Spleen (tissue), 11 donors: ENCODE measurements at regions not wholly inside any gene's neighbourhood (a gene's known extent, or its start where the extent isn't known, plus 50 kb on each side); places are given as distances from the start of the nearest gene placed in this dataset.
"Not testable (repeated sequence)": the region's sequence is repeated elsewhere in the genome, so short reads cannot be mapped to it uniquely, and the experiment has no call there.

Source experiments
- DNase-seq: peaks from one replicate; pipeline ENCODE4 v3.0.0-alpha.2; 2020
- H3K27ac ChIP-seq, 8 donors: fragments of 200-600 bp; sonication (generic) in 7 of 8; 1 replicate in 4 of 8; 2 replicates in 4 of 8; pipeline versions ENCODE4 v1.5.0 to v1.8.0; 2016 to 2021; ENCODE audit warnings: inconsistent platforms in 4 of 8, mild to moderate bottlenecking in 4 of 8, moderate library complexity in 1 of 8
- H3K27me3 ChIP-seq, 7 donors: fragments of 200-600 bp; sonication (generic) in 6 of 7; replicated peaks in 1 of 7; 1 replicate in 4 of 7; 2 replicates in 3 of 7; pipeline versions ENCODE4 v1.5.0 to v1.8.0; 2016 to 2021; ENCODE audit warnings: inconsistent platforms in 3 of 7, mild to moderate bottlenecking in 1 of 7
- H3K36me3 ChIP-seq, 6 donors: fragments of 200-600 bp; sonication (generic) in 5 of 6; 1 replicate in 4 of 6; 2 replicates in 2 of 6; pipeline versions ENCODE4 v1.5.0 to v1.8.0; 2016 to 2021; ENCODE audit warnings: inconsistent platforms in 2 of 6
- H3K4me1 ChIP-seq, 6 donors: fragments of 200-600 bp; sonication (generic) in 5 of 6; 1 replicate in 3 of 6; 2 replicates in 3 of 6; pipeline versions ENCODE4 v1.5.0 to v1.8.0; 2016 to 2021; ENCODE audit warnings: inconsistent platforms in 3 of 6
- H3K4me3 ChIP-seq, 8 donors: fragments of 200-600 bp; sonication (generic) in 7 of 8; 1 replicate in 4 of 8; 2 replicates in 4 of 8; pipeline versions ENCODE4 v1.5.0 to v1.8.0; 2016 to 2021; ENCODE audit warnings: inconsistent platforms in 4 of 8, mild to moderate bottlenecking in 4 of 8, moderate library complexity in 2 of 8
- H3K9me3 ChIP-seq, 8 donors: fragments of 200-600 bp; sonication (generic) in 7 of 8; 1 replicate in 4 of 8; 2 replicates in 4 of 8; pipeline versions ENCODE4 v1.5.0 to v1.8.0; 2016 to 2021; ENCODE audit warnings: inconsistent platforms in 4 of 8
- CTCF ChIP-seq, 11 experiments: fragments of 200-600 bp in 7 of 11; fragments of 450-650 bp in 4 of 11; sonication (generic) in 4 of 11; IDR thresholded peaks in 8 of 11; conservative IDR thresholded peaks in 3 of 11; 1 replicate in 7 of 11; 2 replicates in 4 of 11; pipeline versions ENCODE4 v1.4.0 to v1.8.0; 2016 to 2021; ENCODE audit warnings: antibody characterized with exemption in 11 of 11, inconsistent platforms in 4 of 11, mild to moderate bottlenecking in 1 of 11
- POLR2A ChIP-seq, 3 donors: fragments of 450-650 bp; IDR thresholded peaks; one replicate each; pipeline ENCODE4 v1.5.1; 2017; ENCODE audit warnings: antibody characterized with exemption in 3 of 3, mild to moderate bottlenecking in 1 of 3
- POLR2AphosphoS5 ChIP-seq, 3 donors: sonication (generic); formaldehyde crosslinking; IDR thresholded peaks; one replicate each; pipeline ENCODE4 v1.5.1; 2017; ENCODE audit warnings: antibody characterized with exemption in 3 of 3
- WGBS, 5 donors: extraction: QIAGEN DNeasy Blood & Tissue Kit in 3 of 5; methylation state at CpG; one replicate each; pipeline versions ENCODE4 v1.1.5 to v1.1.7; 2013 to 2018; 5-methylcytosine and 5-hydroxymethylcytosine counted together
- intact Hi-C: fragments of 100-400 bp; cut with DNase I; formaldehyde crosslinking; loops from one replicate; pipeline ENCODE4 v1.15.0; 2023; ENCODE audit warnings: low total_unique reads
- donor health status: healthy with polysubstance abuse.
- donor health status: DM: no; HTN: no; CAD: no; lungs with moderate emphysema.
- donor health status: DM: no; HTN: no; CAD: no.
- donor health status: Bipolar disorder and iron deficiency.
- donor health status: healthy.
- donor health status: DM: no; HTN: no; CAD: no.
- donor health status: DM: yes; HTN: yes; CAD: no.

DNA sequence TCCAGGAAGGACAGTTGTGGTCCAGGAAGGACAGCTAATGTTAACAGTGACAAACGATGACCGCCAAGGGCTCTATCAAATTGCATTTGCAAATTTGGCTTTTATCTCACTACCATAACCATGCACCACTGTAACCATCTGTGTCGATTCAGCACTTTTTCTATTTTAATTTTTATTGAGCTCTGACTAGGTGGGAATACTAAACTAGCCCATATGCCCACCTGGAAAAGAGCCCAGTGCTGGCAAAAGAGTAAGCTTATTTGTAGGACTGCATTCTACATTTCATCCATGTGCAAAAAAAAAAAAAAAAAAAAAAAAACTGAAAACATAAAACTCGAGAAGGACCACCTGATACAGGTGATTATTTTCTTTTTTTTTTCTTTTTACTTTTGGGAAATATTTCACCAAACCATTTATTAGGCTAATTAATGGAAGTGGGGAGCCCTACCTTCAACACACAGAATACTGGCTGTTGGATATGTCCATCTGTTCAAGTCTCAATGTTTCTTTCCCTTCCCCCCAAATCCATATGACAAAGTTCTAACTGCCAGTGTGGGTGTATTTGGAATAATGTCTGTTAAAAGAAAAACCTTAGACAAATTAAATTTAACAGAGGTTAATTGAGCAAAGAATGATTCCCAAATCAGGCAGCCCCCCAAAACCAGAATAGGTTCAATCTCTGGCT, 99.5 kb upstream of the MXRA5 start:
- TF ChIP-seq CTCF (IDR thresholded peaks at IDR 0.05 in 8 of 11, conservative IDR thresholded peaks at IDR 0.05 in 3 of 11) (no peak), POLR2A (IDR thresholded peaks at IDR 0.05) (no peak), POLR2AphosphoS5 (IDR thresholded peaks at IDR 0.05) (no peak)
- no peaks in the 10 kb centered on the region for H3K36me3 ChIP-seq
- H3K27me3 ChIP-seq = no peaks in the 10 kb centered on the region
- DNase-seq = no peak
- H3K4me3 ChIP-seq = no peak overlapping the region
- 78 to 87% (median 84%) methylated on average over 4 of the region's 4 CpGs for WGBS, 5 donors
- no peak overlapping the region for H3K27ac ChIP-seq
- H3K4me1 ChIP-seq = no peaks in the 10 kb centered on the region
- intact Hi-C loops = no loop called here
- no peaks in the 10 kb centered on the region for H3K9me3 ChIP-seq

DNA sequence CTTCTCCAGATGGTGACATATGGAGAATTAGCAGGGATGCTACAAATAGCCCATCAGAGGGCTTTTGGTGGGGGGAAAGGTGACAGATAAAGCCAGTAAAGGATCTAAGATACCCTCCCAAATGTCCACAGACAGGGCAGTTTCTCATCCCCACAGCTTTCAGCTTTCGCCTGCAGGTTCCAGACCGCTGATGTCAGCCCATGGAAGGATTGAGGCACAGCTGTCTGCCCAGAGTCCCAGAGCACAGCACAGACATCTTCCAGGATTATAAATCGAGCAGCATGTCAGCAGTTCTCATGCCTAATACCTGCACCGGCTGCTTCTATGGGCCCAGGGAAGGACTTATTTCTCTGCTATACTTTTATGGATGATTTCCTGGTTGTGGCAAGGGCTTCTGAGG, 96.7 kb upstream of the MXRA5 start:
- DNase-seq = no peak
- Histone ChIP-seq H3K27ac (no peak overlapping the region), H3K9me3 (no peaks in the 10 kb centered on the region), H3K4me3 (no peak overlapping the region), H3K36me3 (no peaks in the 10 kb centered on the region), H3K27me3 (no peaks in the 10 kb centered on the region), H3K4me1 (no peaks in the 10 kb centered on the region)
- intact Hi-C loops = no loop called here
- no peak for TF ChIP-seq POLR2A (IDR thresholded peaks at IDR 0.05)
- no peak for TF ChIP-seq CTCF (IDR thresholded peaks at IDR 0.05 in 8 of 11, conservative IDR thresholded peaks at IDR 0.05 in 3 of 11)
- TF ChIP-seq POLR2AphosphoS5 (IDR thresholded peaks at IDR 0.05) = no peak
- 62 to 85% (median 70%) methylated on average over 3 to 4 of the region's 4 CpGs for WGBS, 5 donors

GRCh38 chrX:3442691-3443090, 96.2 kb upstream of the MXRA5 start:
- Histone ChIP-seq H3K27me3 (no peaks in the 10 kb centered on the region), H3K9me3 (no peaks in the 10 kb centered on the region), H3K4me1 (no peaks in the 10 kb centered on the region), H3K36me3 (no peaks in the 10 kb centered on the region), H3K4me3 (no peak overlapping the region), H3K27ac (no peak overlapping the region)
- TF ChIP-seq POLR2AphosphoS5 (IDR thresholded peaks at IDR 0.05) = no peak
- no peak for TF ChIP-seq POLR2A (IDR thresholded peaks at IDR 0.05)
- no peak for TF ChIP-seq CTCF (IDR thresholded peaks at IDR 0.05 in 8 of 11, conservative IDR thresholded peaks at IDR 0.05 in 3 of 11)
- intact Hi-C loops = no loop called here
- WGBS, 5 donors = 69 to 87% (median 77%) methylated on average over 8 of the region's 8 CpGs
- no peak for DNase-seq

- Histone ChIP-seq H3K9me3 (no peaks in the 10 kb centered on the region), H3K36me3 (no peaks in the 10 kb centered on the region), H3K27ac (no peak overlapping the region), H3K4me1 (no peaks in the 10 kb centered on the region), H3K27me3 (no peaks in the 10 kb centered on the region), H3K4me3 (no peak overlapping the region)
- DNase-seq = no peak
- 87 to 100% (median 93%) methylated on average over 2 to 5 of the region's 5 CpGs for WGBS, 5 donors
- intact Hi-C loops = no loop called here
- TF ChIP-seq POLR2A (IDR thresholded peaks at IDR 0.05) (no peak), POLR2AphosphoS5 (IDR thresholded peaks at IDR 0.05) (no peak), CTCF (IDR thresholded peaks at IDR 0.05 in 8 of 11, conservative IDR thresholded peaks at IDR 0.05 in 3 of 11) (no peak)
Measured at GRCh38 chrX:3440981-3441380, 94.5 kb upstream of the MXRA5 start.

- H3K36me3 ChIP-seq, intact Hi-C loops, H3K9me3 ChIP-seq, DNase-seq, H3K27ac ChIP-seq, H3K4me1 ChIP-seq, H3K4me3 ChIP-seq, H3K27me3 ChIP-seq: not testable (repeated sequence)
- 87 to 93% (median 92%) methylated on average over 8 to 23 of the region's 25 CpGs for WGBS, 5 donors
Measured at GRCh38 chrX:3435916-3436315, 89.5 kb upstream of the MXRA5 start.
